Calu3 (cell line): ENCODE measurements at regions not wholly inside any gene's neighbourhood (a gene's known extent, or its start where the extent isn't known, plus 50 kb on each side); places are given as distances from the start of the nearest gene placed in this dataset.
"Not testable (repeated sequence)": the region's sequence is repeated elsewhere in the genome, so short reads cannot be mapped to it uniquely, and the experiment has no call there.

ENCODE experiments used
- BruUV-seq: library from RNA; stranded (reverse); fragments of 400-500 nt; replicated peaks from 2 replicates; lab custom pipeline; 2021; lab: Mats Ljungman, UMichigan
- CTCF ChIA-PET: fragments of 300-600 bp; sonication (Branson Sonifier 250); formaldehyde crosslinking; loops from one replicate; lab custom pipeline; 2022; ENCODE audit warnings: antibody characterized with exemption; lab: Charles Lee
- DNase-seq: peaks from one replicate; pipeline ENCODE4 v3.0.0; 2022
- H3K27ac Mint-ChIP-seq: one replicate; pipeline ENCODE4 v1.8.0; 2022; ENCODE audit warnings: mixed read lengths; ENCODE audit not compliant: unreplicated experiment
- H3K27me3 Mint-ChIP-seq: one replicate; pipeline ENCODE4 v1.8.0; 2022; ENCODE audit warnings: mixed read lengths; ENCODE audit not compliant: unreplicated experiment
- H3K36me3 Mint-ChIP-seq: one replicate; pipeline ENCODE4 v1.8.0; 2022; ENCODE audit warnings: mild to moderate bottlenecking, moderate library complexity, mixed read lengths; ENCODE audit not compliant: insufficient read depth, unreplicated experiment
- H3K4me1 Mint-ChIP-seq: one replicate; pipeline ENCODE4 v1.8.0; 2022; ENCODE audit warnings: mild to moderate bottlenecking, low read depth, mixed read lengths; ENCODE audit not compliant: unreplicated experiment
- H3K4me3 Mint-ChIP-seq: one replicate; pipeline ENCODE4 v1.8.0; 2022; ENCODE audit warnings: mild to moderate bottlenecking, low read depth, moderate library complexity, mixed read lengths; ENCODE audit not compliant: unreplicated experiment
- H3K9me3 Mint-ChIP-seq: one replicate; pipeline ENCODE4 v1.8.0; 2022; ENCODE audit warnings: low read depth, mixed read lengths; ENCODE audit not compliant: unreplicated experiment
- intact Hi-C: fragments of 100-400 bp; cut with micrococcal nuclease; formaldehyde crosslinking; loops from one replicate; pipeline ENCODE4 v1.10.0; 2022; ENCODE audit not compliant: unreplicated experiment

DNA sequence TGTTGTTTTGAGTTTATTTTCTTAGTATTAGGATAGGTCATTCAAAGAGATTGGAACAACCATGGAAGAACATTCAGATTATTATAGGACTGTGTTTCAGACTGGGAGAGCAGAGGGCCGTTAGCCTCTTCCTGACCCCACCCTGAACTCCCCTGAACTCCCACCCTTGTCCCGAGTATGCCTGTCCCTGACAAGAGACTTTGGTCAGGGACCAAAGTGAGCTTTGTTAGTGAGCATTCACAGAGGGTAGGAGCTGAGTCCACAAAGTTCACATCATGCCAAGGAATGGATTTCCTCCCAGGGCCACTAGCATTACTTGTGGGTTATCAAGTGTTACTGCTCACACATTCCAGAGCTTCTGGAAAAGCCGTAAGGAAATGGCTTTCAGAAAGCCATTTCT lies 94.7 kb upstream of the IKBKE start:
- CTCF ChIA-PET, H3K9me3 Mint-ChIP-seq, intact Hi-C loops, DNase-seq, H3K4me1 Mint-ChIP-seq, BruUV-seq, H3K27ac Mint-ChIP-seq, H3K27me3 Mint-ChIP-seq, H3K4me3 Mint-ChIP-seq, H3K36me3 Mint-ChIP-seq: not testable (repeated sequence)

DNA sequence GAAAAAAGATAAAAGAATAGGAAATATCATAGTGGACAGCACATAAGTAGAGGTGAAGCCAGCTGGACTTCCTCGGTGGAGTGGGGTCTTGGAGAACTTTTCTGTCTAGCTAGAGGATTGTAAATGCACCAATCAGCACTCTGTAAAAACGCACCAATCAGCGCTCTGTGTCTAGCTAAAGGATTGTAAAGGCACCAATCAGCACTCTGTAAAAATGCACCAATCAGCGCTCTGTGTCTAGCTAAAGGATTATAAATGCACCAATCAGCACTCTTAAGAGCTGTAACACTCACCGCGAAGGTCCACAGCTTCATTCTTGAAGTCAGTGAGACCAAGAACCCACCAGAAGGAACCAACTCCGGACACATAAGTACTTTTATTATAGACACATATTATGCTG lies 91.8 kb upstream of the IKBKE start:
- H3K36me3 Mint-ChIP-seq, H3K27ac Mint-ChIP-seq, H3K4me1 Mint-ChIP-seq, H3K9me3 Mint-ChIP-seq, intact Hi-C loops, DNase-seq, H3K4me3 Mint-ChIP-seq, BruUV-seq, H3K27me3 Mint-ChIP-seq, CTCF ChIA-PET: not testable (repeated sequence)

DNA sequence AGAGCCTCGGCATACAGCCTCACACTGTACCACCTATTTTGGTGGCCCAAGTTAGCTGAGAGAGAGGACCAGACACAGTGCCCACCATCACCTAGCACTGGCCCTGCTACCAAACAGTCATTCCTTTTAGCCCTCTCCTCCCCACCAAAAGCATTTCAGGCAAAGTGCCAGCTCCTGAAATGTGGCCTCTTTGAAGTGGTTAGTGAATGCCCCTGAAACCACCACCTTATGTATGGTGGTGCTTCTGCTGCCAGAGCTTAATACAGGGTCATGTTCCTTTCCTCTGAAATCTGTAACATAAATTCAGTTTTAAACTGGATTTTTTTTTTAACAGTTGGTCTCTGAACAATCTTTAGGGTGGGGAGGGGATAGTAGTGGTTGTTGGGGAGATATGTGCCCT lies 91.0 kb upstream of the IKBKE start:
- H3K4me1 Mint-ChIP-seq, DNase-seq, H3K9me3 Mint-ChIP-seq, BruUV-seq, H3K4me3 Mint-ChIP-seq, H3K27ac Mint-ChIP-seq, H3K27me3 Mint-ChIP-seq, intact Hi-C loops, H3K36me3 Mint-ChIP-seq, CTCF ChIA-PET: not testable (repeated sequence)

DNA sequence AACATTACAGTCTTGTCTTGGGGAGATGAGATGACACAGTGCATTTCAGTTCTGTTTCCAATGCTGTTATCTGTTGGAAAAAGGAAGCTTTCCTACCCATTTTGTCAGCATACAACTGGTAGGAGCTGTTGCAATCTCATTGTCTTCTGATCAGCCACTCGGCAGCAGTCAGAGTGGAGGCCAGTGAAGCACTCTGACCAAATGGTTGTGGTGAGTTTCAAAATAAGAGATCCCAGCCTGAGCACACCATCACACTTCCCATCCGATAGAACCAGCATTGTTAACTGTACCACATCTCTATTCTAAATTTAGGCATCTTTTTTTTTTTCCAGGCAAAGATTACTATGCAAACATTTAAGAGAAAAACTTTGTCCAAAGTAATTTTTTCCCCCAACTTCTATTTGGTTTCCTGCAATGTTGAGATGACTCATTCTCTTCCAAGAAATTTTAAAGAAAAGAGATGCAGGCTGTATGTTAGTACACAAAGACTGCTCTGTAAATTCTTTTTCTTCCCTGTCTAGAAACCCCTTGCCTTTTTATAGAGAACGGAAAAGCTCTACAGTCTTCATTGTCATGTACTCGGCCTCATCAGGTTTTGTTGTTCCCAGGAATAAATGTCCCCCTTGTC lies 90.0 kb upstream of the IKBKE start:
- H3K9me3 Mint-ChIP-seq, H3K27me3 Mint-ChIP-seq, DNase-seq, H3K4me3 Mint-ChIP-seq, CTCF ChIA-PET, H3K4me1 Mint-ChIP-seq, H3K36me3 Mint-ChIP-seq, H3K27ac Mint-ChIP-seq, intact Hi-C loops, BruUV-seq: not testable (repeated sequence)

DNA sequence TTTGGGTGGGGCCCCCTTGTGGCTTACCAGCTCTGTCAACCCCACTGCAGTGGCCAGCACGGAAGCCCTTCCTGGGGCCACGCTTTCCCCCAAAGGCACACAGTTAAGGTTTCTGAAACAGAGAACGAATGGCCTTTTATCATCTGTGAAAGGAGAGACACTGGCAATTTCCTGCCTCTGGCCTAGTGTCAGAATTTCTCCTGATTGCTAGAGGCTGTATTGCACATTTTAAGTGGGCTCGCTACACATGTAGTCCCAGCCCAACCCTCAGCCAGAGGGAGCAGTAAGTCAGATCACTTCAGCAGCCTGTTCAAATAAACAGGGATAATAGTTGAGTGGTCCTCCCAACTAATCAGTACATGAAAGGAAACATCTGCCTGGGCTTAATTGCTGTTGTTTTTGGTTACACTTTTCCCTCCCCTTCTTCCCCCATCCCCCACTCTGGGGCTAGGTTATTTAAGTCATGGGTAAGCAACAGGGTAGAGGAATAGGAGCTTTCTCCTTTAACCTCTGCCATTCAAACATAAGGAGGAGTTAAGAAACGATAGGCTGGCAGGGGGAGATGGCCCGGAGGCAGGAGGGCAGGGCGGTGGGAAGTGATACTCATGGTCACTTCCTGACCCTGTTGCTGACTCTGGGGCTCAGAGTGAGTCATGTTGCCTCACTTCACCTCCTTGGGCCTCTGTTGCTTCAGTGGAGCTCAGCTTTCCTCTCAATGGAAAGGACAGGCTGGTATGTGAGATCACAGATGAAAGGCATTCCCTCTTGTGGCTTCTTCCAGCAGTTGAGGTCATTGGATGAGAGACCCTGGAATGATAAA lies 89.3 kb upstream of the IKBKE start:
- DNase-seq, H3K27ac Mint-ChIP-seq, CTCF ChIA-PET, BruUV-seq, H3K9me3 Mint-ChIP-seq, H3K4me3 Mint-ChIP-seq, H3K4me1 Mint-ChIP-seq, intact Hi-C loops, H3K27me3 Mint-ChIP-seq, H3K36me3 Mint-ChIP-seq: not testable (repeated sequence)

DNA sequence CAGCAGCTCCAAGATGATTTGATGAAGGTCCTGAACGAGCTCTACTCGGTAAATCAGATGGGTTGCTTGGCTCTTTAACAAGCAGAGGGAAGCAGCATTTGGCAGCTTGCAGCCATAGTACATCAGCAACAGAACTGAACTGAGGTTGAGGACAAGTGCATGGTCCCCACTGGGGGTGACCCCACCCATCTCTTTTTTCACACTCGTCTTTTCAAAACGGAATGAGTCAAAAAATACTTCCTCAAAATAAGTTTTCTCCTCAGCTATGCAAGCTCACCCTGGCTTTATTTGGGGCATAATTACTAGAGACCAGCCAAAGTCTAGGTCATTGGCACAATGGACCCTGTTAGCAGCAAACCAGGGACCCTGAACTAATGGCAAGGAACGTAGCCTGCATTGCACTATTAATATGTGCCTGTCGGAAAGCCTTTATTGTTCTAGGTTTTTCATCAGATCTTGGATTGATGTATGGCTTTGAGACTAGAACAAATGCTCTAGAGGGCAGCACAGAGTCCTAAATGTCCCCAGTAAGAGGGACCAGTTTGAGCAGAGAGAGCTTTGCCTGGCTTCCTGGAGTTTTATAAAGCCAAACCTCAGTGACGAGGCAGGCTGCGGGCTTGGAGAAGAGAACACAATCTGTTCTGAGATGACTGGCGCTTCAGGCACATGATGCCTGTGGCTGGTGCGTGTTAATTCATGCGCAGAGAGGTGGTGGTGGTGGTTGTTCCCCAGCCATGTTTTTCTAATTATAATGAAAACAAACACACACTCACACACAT lies 86.1 kb upstream of the IKBKE start:
- peak; percentile 7 for DNase-seq
- intact Hi-C loops, BruUV-seq, H3K36me3 Mint-ChIP-seq, H3K27ac Mint-ChIP-seq, H3K4me1 Mint-ChIP-seq, H3K4me3 Mint-ChIP-seq, H3K9me3 Mint-ChIP-seq, CTCF ChIA-PET, H3K27me3 Mint-ChIP-seq: not testable (repeated sequence)

DNA sequence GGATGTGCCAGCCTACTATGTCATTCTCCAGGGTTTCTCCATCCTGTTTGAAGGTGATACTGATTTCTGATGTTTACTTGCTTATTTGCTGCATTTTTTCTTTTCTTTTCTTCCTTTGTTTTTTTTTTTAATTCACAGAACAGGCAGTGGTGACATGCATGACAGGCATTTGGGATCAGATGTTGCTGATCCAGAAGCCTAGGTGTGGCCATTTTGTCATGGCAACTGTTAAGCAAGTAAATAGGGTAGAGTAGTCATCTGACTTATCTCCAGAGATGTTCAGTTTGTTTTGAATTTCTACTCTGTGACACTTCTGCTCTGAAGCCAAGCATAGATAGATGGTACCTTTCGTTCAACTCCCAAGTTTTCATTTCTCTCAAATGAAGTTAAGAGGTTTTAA lies 85.4 kb upstream of the IKBKE start:
- H3K27me3 Mint-ChIP-seq, H3K27ac Mint-ChIP-seq, intact Hi-C loops, H3K4me3 Mint-ChIP-seq, CTCF ChIA-PET, H3K4me1 Mint-ChIP-seq, DNase-seq, H3K36me3 Mint-ChIP-seq, BruUV-seq, H3K9me3 Mint-ChIP-seq: not testable (repeated sequence)

DNA sequence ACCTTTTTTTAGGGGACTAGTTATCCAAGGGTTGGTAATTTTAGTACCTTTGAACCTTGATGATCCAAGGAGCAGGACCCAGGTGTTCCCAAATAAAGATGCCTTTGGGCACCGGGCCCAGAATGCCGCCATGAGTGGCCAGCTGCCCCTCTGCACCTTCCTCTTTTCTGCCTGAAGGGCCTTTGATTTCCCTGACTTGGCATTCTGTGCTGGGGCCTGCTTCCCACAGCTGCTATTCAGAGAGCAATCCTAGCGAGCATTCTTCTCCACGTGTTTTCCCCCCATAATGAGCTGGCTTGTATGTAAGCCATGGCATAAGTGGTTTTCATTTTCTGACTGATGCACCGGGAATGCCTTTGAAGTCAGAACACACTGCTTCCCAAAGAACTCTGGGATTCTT lies 82.6 kb upstream of the IKBKE start:
- H3K27me3 Mint-ChIP-seq, H3K27ac Mint-ChIP-seq, DNase-seq, H3K4me1 Mint-ChIP-seq, intact Hi-C loops, H3K4me3 Mint-ChIP-seq, H3K9me3 Mint-ChIP-seq, BruUV-seq, CTCF ChIA-PET, H3K36me3 Mint-ChIP-seq: not testable (repeated sequence)

DNA sequence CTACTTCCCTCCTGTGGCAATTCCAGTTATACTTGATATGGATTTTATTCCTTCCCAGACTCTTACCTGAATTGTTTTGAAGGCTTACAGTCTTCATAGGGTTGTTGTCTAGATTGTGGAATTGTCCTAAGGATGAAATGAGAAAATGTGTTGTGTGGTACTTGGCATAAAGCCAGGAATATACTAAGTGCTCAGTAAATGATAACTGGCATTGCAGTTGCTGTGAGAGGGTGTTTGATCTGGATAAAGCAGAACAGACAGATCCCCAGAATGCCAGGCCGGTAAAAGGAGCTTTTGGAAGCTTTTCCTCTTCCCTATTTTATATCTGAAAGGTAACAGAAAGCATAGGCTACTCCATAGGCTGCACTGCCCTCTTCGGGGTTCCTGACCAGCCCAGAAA lies 78.4 kb upstream of the IKBKE start:
- H3K4me1 Mint-ChIP-seq, H3K36me3 Mint-ChIP-seq, H3K9me3 Mint-ChIP-seq, H3K27ac Mint-ChIP-seq, DNase-seq, CTCF ChIA-PET, intact Hi-C loops, H3K27me3 Mint-ChIP-seq, BruUV-seq, H3K4me3 Mint-ChIP-seq: not testable (repeated sequence)
